Activated naive CD8-positive, alpha-beta T cell treated with anti-CD3 and anti-CD28 coated beads, Interleukin-2, amount 50 U/mL, for 16 hours (primary cell): ENCODE measurements at regions not wholly inside any gene's neighbourhood (a gene's known extent, or its start where the extent isn't known, plus 50 kb on each side); places are given as distances from the start of the nearest gene placed in this dataset.
"Not testable (repeated sequence)": the region's sequence is repeated elsewhere in the genome, so short reads cannot be mapped to it uniquely, and the experiment has no call there.

Experiments
- DNase-seq: peaks from one replicate; pipeline ENCODE4 v3.0.0-alpha.2; 2020; ENCODE audit warnings: low read depth, low spot score

- DNase-seq = no peak
These were observed 72.5 kb downstream of the RRAGC start for GRCh38 chr1:38787041-38787440.

DNA sequence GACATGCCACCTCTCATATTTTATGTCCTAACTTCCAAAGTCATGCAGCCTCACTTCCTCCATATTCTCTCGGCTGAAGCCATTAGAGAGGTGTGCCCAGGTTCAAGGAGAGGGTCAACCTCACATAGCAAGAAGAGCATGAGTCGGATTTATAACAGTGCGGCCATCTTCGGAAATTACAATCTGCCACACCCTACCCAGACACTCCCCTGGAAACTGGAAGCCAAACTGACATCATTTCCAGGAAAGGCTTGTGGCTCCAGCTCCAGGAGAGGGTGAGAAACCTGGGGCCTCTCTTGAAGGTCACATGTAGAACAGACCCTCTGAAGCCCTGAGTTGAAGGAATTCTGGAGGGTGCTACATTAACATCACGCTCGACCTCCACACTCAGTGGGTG, 73.5 kb downstream of the RRAGC start:
- no peak for DNase-seq

DNA sequence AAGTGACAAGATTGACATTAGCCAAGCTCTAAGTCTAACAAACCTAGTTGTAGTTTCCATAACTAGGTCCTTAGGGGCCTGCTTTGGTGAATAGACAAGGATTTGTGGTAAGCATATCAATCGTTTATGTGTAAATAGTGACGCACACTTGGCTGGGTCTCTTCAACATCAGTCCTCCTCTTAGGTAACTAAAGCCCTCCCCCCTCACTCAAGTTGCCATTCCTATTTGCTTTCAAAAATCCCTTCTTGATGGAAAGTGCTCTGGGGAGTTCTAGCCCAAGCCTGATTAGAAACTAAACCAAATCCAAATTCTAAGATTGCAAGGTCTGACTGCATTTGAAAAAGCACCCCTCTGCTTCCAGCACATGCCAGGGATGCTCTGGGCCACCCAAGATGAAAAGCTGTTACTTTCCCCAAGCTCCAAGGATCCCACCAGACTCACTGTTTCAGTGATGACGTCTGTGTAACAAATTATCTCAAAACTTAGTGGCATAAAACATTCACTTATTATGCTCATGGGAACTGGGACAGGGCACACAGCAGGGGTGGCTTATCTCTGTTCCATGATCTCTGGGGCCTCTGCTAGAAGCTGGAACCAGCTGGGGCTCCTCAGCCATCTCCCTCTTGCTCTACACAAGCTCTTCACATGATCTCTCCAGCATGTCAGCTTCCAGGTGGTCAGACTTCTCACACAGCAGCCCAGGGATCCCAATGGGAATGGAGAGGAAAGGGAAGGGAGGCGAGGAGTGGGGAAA, 74.1 kb downstream of the RRAGC start:
- no peak for DNase-seq

GRCh38 chr1:38784452-38785284, 74.9 kb downstream of the RRAGC start:
- DNase-seq = no peak

DNA sequence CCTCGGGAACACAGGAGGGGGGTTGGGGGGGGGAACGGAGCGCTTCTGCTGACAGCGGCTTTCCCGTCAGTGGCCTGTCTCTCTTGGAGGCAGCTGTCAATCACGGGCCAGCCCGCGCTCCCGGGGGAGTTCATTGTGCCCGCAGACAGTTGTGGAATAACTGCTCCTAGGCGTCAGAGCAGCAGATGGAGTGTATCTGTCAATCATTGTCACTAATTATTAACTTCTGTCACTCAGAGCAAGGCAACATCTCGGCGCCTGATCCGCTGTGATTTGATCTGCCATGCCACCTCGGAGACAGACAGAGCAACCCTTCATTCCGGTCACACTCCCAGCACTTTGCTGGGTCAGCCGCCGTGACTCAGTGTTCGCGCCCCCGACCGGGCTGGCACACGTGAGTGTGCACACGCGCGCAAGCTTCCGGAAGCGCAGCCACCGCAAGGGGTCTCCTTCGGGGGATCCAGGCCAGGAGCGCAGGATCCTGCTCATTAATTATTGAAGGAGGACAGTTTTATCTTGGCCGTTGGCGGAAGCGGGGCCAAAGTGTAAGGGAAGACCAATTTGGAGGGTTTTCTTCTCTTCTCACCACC, 75.8 kb downstream of the RRAGC start:
- DNase-seq = no peak

- no peak for DNase-seq
These were observed 77.5 kb downstream of the RRAGC start for GRCh38 chr1:38781872-38782617.

DNA sequence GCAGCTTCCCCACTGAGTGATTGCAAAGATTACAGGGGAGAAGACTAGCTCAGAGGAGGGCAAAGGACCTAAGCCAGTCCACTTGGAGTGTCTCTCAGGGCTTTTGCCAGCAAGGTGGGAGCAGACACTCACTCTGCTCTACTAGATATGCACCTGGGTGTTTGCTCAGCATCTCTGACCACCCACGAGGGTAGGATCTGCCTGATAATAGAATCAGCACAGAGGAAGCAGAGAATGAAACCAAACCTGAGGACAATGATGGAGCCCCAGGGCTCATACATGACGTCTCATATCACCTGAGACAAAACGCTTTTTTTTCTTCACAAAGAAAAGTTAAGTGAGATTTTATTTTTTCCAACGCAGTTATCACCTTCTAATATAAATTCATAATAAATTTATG, 79.4 kb downstream of the RRAGC start:
- no peak for DNase-seq

DNA sequence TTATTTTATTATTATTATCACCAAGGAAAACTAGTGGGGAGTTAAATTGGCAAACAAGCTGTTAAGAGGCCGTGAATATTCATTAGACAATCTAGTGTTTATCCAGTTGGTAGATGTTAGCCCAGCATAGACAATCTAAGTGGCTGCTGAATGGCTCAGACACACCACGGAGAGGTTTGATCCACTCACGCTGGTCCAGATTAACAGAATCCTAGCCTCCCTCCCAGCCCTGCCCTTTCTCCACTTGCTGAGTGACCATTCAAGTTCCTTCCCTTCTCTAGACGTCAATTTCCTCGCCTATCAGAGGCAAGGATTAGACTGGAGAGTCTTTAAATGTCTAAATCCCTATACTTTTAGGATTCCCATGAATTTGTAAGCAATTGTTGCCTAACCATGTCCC, 80.1 kb downstream of the RRAGC start:
- no peak for DNase-seq

- no peak for DNase-seq
These were observed 81.1 kb downstream of the RRAGC start for GRCh38 chr1:38778521-38778920.

DNA sequence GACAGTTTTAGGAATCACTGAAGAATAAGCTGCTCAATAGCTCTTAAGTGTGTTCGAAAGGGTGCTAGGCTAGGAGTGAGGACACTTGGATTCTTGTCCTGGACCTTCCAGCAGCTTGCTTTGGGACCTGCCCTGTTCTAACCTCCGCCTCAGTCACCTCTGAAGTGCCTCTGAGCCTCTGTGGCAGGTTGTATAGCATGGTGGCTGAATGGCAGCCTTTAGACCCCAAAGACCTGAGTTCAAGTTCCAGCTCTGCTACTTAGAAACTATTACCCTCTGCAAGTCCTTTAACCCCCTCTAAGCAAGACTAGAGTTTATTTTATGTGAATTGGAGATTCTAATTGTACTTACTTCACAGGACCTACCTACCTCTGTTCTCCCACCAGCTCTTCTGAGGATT, 81.5 kb downstream of the RRAGC start:
- DNase-seq = no peak

DNA sequence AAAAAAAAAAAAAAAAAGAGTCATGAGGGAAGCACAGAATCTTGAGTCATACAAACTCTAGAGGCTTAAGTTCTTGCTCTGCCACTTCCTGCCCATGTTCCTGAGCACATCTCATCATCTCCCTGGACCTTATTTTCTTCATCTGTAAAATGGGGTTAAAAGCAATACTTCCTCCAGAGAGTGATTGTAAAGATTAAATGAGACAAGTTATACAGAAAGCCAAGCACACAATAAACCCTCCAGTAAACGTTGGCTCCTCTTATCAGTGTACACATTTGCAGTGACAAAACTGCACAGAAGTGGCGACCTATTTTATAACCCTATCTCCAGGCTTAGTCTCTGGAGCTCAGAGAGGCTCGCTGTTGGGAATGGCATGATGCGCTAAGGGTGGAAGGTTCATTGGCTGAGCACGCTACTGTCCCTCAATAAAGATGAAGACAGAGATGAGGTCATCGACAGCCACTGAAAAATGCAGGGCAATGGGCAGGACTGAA, 82.1 kb downstream of the RRAGC start:
- DNase-seq = no peak

GRCh38 chr1:38776466-38777065, 83.0 kb downstream of the RRAGC start:
- DNase-seq = no peak

- no peak for DNase-seq
These were observed 84.3 kb downstream of the RRAGC start for GRCh38 chr1:38775175-38775845.

DNA sequence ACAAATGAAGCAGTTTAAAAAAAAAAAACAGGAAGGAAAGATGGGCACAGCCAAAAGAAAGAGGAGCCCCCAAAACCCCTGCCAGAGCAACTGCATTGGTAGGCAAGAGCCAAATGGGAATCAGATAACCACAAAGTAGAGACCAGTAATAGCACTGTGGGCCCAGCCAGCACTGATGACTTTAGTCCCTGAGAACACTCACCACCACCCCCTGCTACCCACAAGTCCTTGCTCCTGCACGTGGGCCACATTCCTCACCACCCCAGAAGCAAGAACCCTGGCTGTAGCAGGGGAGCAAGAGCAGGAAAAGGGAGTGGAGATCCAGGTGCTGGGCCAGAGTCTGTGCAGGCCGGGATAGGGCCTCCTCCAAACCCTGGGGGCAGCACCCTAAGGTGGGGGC, 86.1 kb downstream of the RRAGC start:
- DNase-seq = no peak

DNA sequence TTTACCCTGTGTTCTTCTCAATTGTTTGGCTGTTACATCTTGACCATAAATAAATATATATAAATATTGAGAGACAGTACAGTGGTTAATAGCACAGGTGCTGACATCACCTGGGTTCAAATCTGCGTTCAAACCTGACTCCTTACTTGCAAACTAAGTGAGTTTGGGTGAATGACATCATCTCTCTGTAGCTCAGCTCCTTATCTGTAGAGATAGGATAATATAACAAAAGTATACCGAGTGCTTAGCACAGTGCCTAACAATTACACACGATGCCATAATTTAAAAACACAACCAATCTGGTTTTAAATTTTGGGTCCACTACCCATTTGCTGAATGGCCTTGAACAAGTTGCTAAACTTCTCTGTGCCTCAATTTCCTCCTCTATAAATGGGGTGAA, 86.6 kb downstream of the RRAGC start:
- no peak for DNase-seq

GRCh38 chr1:38772026-38772425, 87.5 kb downstream of the RRAGC start:
- no peak for DNase-seq

DNA sequence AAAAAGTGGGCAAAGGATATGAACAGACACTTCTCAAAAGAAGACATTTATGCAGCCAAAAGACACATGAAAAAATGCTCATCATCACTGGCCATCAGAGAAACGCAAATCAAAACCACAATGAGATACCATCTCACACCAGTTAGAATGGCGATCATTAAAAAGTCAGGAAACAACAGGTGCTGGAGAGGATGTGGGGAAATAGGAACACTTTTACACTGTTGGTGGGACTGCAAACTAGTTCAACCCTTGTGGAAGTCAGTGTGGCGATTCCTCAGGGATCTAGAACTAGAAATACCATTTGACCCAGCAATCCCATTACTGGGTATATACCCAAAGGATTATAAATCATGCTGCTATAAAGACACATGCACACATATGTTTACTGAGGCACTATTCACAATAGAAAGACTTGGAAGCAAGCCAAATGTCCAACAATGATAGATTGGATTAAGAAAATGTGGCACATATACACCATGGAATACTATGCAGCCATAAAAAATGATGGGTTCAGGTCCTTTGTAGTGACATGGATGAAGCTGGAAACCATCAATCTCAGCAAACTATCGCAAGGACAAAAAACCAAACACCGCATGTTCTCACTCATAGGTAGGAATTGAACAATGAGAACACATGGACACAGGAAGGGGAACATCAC, 88.9 kb downstream of the RRAGC start:
- not testable (repeated sequence) for DNase-seq

- DNase-seq = no peak
These were observed 93.4 kb downstream of the RRAGC start for GRCh38 chr1:38766125-38766524.

DNA sequence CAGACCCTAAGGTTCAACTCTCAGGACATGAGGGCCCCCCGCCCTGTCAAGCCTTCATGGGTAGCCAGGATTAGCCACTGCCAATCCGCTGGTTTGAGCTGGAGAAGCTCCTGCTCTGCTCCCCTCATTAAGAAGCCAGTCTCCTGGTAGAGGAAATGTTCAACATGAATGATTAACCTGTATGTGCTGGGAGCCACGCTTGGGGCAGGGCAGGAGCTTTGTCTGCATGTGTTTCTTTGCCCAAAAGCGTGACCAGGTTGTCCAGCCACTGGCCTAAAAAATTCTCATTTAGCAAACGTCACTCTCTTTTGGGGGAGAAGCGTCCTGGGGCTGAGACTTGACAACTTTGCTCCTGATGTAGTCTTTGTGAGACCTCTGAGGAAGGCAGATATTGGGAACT, 96.5 kb downstream of the RRAGC start:
- no peak for DNase-seq

GRCh38 chr1:38760562-38760961, 99.0 kb downstream of the RRAGC start:
- DNase-seq = no peak
